PFSK-1 (cell line): ENCODE measurements at regions not wholly inside any gene's neighbourhood (a gene's known extent, or its start where the extent isn't known, plus 50 kb on each side); places are given as distances from the start of the nearest gene placed in this dataset.
A peak's percentile ranks its signal among the peaks of the same experiment; 100 is the strongest.

Experiments
- FOXP2 ChIP-seq: optimal IDR thresholded peaks from 2 replicates; pipeline ENCODE3; 2011; ENCODE audit warnings: borderline replicate concordance, control low read depth, inconsistent platforms; ENCODE audit not compliant: insufficient read depth; ENCODE audit errors: extremely low read length, extremely low read depth
- POLR2AphosphoS5 ChIP-seq: IDR thresholded peaks from 2 replicates; pipeline ENCODE4 v1.6.1; 2012; ENCODE audit warnings: low read depth, mild to moderate bottlenecking, control low read depth, low read length, moderate library complexity
- REST ChIP-seq, 2 experiments: IDR thresholded peaks; 2 replicates each; pipeline versions ENCODE4 v1.6.1 to v1.8.0; 2011 to 2012; ENCODE audit warnings: low read depth in 2 of 2, low read length in 2 of 2, control low read depth in 1 of 2, inconsistent platforms in 1 of 2, mild to moderate bottlenecking in 1 of 2, moderate library complexity in 1 of 2; ENCODE audit not compliant: insufficient read depth in 1 of 2
- SIN3A ChIP-seq: IDR thresholded peaks from 2 replicates; pipeline ENCODE4 v1.6.1; 2012; ENCODE audit warnings: mild to moderate bottlenecking, low read length, moderate library complexity, borderline replicate concordance; ENCODE audit not compliant: insufficient read depth
- TAF1 ChIP-seq: IDR thresholded peaks from 2 replicates; pipeline ENCODE4 v1.6.1; 2012; ENCODE audit warnings: low read length, control low read depth, borderline replicate concordance; ENCODE audit not compliant: insufficient read depth

GRCh38 chr10:2246747-2247146, 509.4 kb upstream of the ADARB2 start:
- no peak for TF ChIP-seq REST (IDR thresholded peaks at IDR 0.05; ENCODE audit: insufficient read depth in 1 of 2, low read depth in 2 of 2, low read length in 2 of 2)
- no peak for TF ChIP-seq POLR2AphosphoS5
- no peak for TF ChIP-seq FOXP2
- TF ChIP-seq SIN3A = no peak

GRCh38 chr10:2245580-2245979, 508.3 kb upstream of the ADARB2 start:
- no peak for TF ChIP-seq TAF1
- no peak for TF ChIP-seq POLR2AphosphoS5
- no peak for TF ChIP-seq REST (IDR thresholded peaks at IDR 0.05; ENCODE audit: insufficient read depth in 1 of 2, low read depth in 2 of 2, low read length in 2 of 2)
- no peak for TF ChIP-seq SIN3A
- TF ChIP-seq FOXP2 = no peak

- TF ChIP-seq REST (IDR thresholded peaks at IDR 0.05; ENCODE audit: insufficient read depth in 1 of 2, low read depth in 2 of 2, low read length in 2 of 2) = no peak
- TF ChIP-seq SIN3A = no peak
- TF ChIP-seq POLR2AphosphoS5 = no peak
- no peak for TF ChIP-seq TAF1
- no peak for TF ChIP-seq FOXP2
Measured at GRCh38 chr10:2244471-2244870, 507.1 kb upstream of the ADARB2 start.

- TF ChIP-seq TAF1 = no peak
- no peak for TF ChIP-seq FOXP2
- TF ChIP-seq SIN3A = no peak
- no peak for TF ChIP-seq POLR2AphosphoS5
- TF ChIP-seq REST (IDR thresholded peaks at IDR 0.05; ENCODE audit: insufficient read depth in 1 of 2, low read depth in 2 of 2, low read length in 2 of 2) = no peak
Measured at GRCh38 chr10:2236876-2237275, 499.6 kb upstream of the ADARB2 start.

- TF ChIP-seq REST (IDR thresholded peaks at IDR 0.05; ENCODE audit: insufficient read depth in 1 of 2, low read depth in 2 of 2, low read length in 2 of 2) (peak; percentile 50 to 88; a peak in 3 of 4 replicates), TAF1 (no peak)
Measured at GRCh38 chr10:2232479-2232878, 495.2 kb upstream of the ADARB2 start.
